ENCODE measurements at regions not wholly inside any gene's neighbourhood (a gene's known extent, or its start where the extent isn't known, plus 50 kb on each side); places are given as distances from the start of the nearest gene placed in this dataset.

DNA sequence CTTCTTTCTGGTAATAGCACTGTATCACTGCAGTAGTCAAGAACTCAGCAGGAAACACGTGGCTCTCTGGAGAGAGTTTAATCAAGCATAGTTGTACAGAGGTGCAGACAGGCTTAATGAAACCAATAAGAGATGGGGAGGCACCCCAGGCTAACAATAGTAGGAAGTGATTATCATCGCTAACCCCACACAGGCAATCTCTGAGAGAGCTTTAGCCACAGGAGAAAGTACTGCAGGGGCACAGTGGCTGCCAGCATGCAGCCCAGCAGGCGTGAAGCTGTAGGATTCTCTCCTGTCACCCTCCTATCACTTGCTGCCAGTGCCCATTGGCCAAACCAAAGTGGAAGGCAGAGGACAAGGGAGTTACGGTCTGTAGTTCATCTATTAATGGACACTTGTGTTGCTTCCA, 450.0 kb upstream of the RASGEF1B start:
- Histone ChIP-seq H3K27ac (replicated peaks in 1 of 4) (no peak overlapping the region), H3K4me1 (peaks cover 7 to 10% (median 9%) of the 10 kb centered on the region in 4 donors), H3K27me3 (no peaks in the 10 kb centered on the region), H3K4me3 (no peak overlapping the region), H3K36me3 (no peaks in the 10 kb centered on the region), H3K9me3 (no peaks in the 10 kb centered on the region)
- no peak for DNase-seq (ENCODE audit: extremely low spot score)
- 65% methylated on average over 4 of the region's 4 CpGs for WGBS
- intact Hi-C loops (cut with DNase I) = no loop called here
- TF ChIP-seq, protein P1, sequence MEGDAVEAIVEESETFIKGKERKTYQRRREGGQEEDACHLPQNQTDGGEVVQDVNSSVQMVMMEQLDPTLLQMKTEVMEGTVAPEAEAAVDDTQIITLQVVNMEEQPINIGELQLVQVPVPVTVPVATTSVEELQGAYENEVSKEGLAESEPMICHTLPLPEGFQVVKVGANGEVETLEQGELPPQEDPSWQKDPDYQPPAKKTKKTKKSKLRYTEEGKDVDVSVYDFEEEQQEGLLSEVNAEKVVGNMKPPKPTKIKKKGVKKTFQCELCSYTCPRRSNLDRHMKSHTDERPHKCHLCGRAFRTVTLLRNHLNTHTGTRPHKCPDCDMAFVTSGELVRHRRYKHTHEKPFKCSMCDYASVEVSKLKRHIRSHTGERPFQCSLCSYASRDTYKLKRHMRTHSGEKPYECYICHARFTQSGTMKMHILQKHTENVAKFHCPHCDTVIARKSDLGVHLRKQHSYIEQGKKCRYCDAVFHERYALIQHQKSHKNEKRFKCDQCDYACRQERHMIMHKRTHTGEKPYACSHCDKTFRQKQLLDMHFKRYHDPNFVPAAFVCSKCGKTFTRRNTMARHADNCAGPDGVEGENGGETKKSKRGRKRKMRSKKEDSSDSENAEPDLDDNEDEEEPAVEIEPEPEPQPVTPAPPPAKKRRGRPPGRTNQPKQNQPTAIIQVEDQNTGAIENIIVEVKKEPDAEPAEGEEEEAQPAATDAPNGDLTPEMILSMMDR (IDR thresholded peaks at IDR 0.05) = no peak
- no peak for TF ChIP-seq EP300 (IDR thresholded peaks at IDR 0.05)
- TF ChIP-seq POLR2AphosphoS5 (IDR thresholded peaks at IDR 0.05) = no peak
- no peak for TF ChIP-seq POLR2A (IDR thresholded peaks at IDR 0.05; ENCODE audit: low read depth)

DNA sequence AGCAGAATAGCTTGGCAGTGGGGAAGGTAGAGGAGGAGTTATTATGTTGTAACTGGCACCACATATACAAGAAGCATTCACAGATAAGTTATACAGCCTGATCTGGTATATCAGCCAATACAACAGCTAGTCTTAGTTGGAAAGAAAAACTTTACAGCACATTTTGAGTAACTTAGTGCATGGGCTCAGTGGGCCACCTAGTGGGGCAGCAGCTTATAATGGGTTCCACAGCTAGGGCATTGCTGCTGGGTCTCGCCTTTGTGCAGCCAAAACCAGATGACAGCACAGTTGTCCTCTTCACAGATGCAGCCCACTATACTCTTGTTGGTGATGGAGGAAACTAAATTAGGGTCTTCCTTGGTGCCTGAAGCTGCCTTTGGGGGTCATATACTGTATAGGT, 448.1 kb upstream of the RASGEF1B start:
- no peak for DNase-seq (ENCODE audit: extremely low spot score)
- TF ChIP-seq POLR2A (IDR thresholded peaks at IDR 0.05; ENCODE audit: low read depth) (no peak), EP300 (IDR thresholded peaks at IDR 0.05) (no peak), POLR2AphosphoS5 (IDR thresholded peaks at IDR 0.05) (no peak)
- TF ChIP-seq, protein P1 (IDR thresholded peaks at IDR 0.05) = no peak
- H3K27me3 ChIP-seq = no peaks in the 10 kb centered on the region
- no peaks in the 10 kb centered on the region for H3K36me3 ChIP-seq
- intact Hi-C loops (cut with DNase I) = no loop called here
- no peaks in the 10 kb centered on the region for H3K9me3 ChIP-seq
- 100% methylated on average over 1 of the region's 1 CpG for WGBS
- no peak overlapping the region for H3K27ac ChIP-seq (replicated peaks in 1 of 4)
- H3K4me3 ChIP-seq = no peak overlapping the region
- H3K4me1 ChIP-seq = peaks cover 7 to 10% (median 9%) of the 10 kb centered on the region in 4 donors

DNA sequence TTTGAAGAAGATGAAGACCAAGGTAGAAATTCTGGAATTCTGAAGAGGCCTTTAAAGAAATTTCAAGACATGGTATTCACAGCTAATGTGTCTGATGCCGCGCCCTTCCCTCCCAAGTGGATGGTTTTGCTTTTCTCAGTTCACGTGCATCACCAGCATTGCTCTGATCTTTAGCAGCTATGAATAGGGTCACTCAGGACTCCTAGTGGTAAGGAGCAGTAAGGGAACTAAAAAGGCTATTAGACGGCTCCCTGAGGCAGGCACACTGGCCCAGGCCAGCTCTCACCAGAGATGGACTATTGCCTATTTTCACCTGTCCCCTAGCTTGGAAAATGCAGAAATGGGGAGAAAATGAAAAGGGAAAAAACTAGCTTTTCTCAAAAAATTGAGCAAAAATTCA, 447.5 kb upstream of the RASGEF1B start:
- no peak for TF ChIP-seq POLR2AphosphoS5 (IDR thresholded peaks at IDR 0.05)
- TF ChIP-seq, protein P1 (IDR thresholded peaks at IDR 0.05) = peak in 1 of 3 experiments; percentile 19
- intact Hi-C loops (cut with DNase I) = no loop called here
- Histone ChIP-seq H3K27ac (replicated peaks in 1 of 4) (no peak overlapping the region), H3K27me3 (no peaks in the 10 kb centered on the region), H3K4me3 (no peak overlapping the region), H3K36me3 (no peaks in the 10 kb centered on the region), H3K4me1 (peaks cover 7 to 10% (median 9%) of the 10 kb centered on the region in 4 donors), H3K9me3 (no peaks in the 10 kb centered on the region)
- WGBS = 69% methylated on average over 4 of the region's 4 CpGs
- no peak for DNase-seq (ENCODE audit: extremely low spot score)

DNA sequence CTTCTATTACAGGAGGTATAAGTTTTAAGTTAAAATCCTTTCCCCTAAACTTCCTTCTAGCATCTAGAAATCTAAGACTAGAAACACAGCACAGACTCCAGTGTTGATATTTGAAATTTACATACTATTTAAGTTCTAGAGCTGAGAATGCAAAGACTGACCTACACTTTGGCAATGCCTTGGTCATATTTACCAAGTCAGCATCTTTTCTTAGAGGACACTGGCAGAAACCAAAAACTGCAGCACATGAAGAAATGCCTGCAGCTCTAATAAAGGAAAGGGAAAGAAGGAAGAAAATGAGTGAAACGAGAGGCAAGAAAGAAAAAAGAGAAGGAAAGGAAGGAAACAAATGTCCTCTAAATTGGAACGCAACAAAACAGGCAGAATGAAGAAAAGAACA, 443.7 kb upstream of the RASGEF1B start:
- intact Hi-C loops (cut with DNase I) = no loop called here
- H3K4me3 ChIP-seq = no peak overlapping the region
- 50% methylated on average over 2 of the region's 2 CpGs for WGBS

DNA sequence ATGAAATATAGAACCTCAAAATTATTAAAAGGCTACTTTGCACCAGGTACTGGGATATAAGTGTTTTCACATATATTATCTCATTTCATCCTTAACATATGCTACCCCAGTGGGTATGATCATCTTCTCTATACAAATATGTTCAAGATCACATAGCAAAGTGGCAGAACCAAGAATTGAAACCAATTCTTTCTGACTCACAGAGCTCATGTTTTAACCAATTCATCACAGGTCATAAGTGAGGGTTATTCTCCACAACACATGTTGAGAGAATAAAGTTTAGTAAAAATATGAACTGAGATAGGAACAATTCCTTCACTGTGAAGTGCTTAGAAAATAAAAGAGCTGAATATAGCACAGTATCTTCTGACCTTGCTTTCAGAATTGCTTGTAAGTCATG, 442.9 kb upstream of the RASGEF1B start:
- Histone ChIP-seq H3K36me3 (no peaks in the 10 kb centered on the region), H3K27ac (replicated peaks in 1 of 4) (no peak overlapping the region), H3K9me3 (no peaks in the 10 kb centered on the region), H3K4me1 (no peaks in the 10 kb centered on the region), H3K4me3 (no peak overlapping the region), H3K27me3 (no peaks in the 10 kb centered on the region)
- intact Hi-C loops (cut with DNase I) = no loop called here
- DNase-seq (ENCODE audit: extremely low spot score) = no peak
- TF ChIP-seq POLR2A (IDR thresholded peaks at IDR 0.05; ENCODE audit: low read depth) = no peak
- TF ChIP-seq POLR2AphosphoS5 (IDR thresholded peaks at IDR 0.05) = no peak
- TF ChIP-seq, protein P1 (IDR thresholded peaks at IDR 0.05) = no peak
- no peak for TF ChIP-seq EP300 (IDR thresholded peaks at IDR 0.05)

More for the DNA sequence above, 443.7 kb upstream of the RASGEF1B start:
- Histone ChIP-seq H3K27me3 (no peaks in the 10 kb centered on the region), H3K9me3 (no peaks in the 10 kb centered on the region), H3K27ac (replicated peaks in 1 of 4) (no peak overlapping the region), H3K4me1 (no peaks in the 10 kb centered on the region), H3K36me3 (no peaks in the 10 kb centered on the region)
- DNase-seq (ENCODE audit: extremely low spot score) = no peak
- TF ChIP-seq, protein P1 (IDR thresholded peaks at IDR 0.05) = no peak
- TF ChIP-seq POLR2A (IDR thresholded peaks at IDR 0.05; ENCODE audit: low read depth) (no peak), POLR2AphosphoS5 (IDR thresholded peaks at IDR 0.05) (no peak), EP300 (IDR thresholded peaks at IDR 0.05) (no peak)
